ENCODE measurements at regions not wholly inside any gene's neighbourhood (a gene's known extent, or its start where the extent isn't known, plus 50 kb on each side); places are given as distances from the start of the nearest gene placed in this dataset.

GRCh38 chr9:18233776-18234445, 240.0 kb upstream of the ADAMTSL1 start:
- no peaks in the 10 kb centered on the region for H3K36me3 ChIP-seq
- H3K4me3 ChIP-seq = no peak overlapping the region
- intact Hi-C loops (cut with DNase I) = no loop called here
- TF ChIP-seq EP300 (IDR thresholded peaks at IDR 0.05) = no peak
- H3K4me1 ChIP-seq = peaks cover 0 to 24% (median 8%) of the 10 kb centered on the region in 4 donors
- no peaks in the 10 kb centered on the region for H3K27me3 ChIP-seq
- no peaks in the 10 kb centered on the region for H3K9me3 ChIP-seq
- 81% methylated on average over 6 of the region's 6 CpGs for WGBS
- DNase-seq (ENCODE audit: extremely low spot score) = no peak
- no peak overlapping the region for H3K27ac ChIP-seq (replicated peaks in 1 of 4)

- TF ChIP-seq CTCF (IDR thresholded peaks at IDR 0.05) (no peak), POLR2AphosphoS5 (IDR thresholded peaks at IDR 0.05) (no peak), EP300 (IDR thresholded peaks at IDR 0.05) (no peak), POLR2A (IDR thresholded peaks at IDR 0.05; ENCODE audit: low read depth) (no peak)
- WGBS = 95% methylated on average over 6 of the region's 6 CpGs
- DNase-seq (ENCODE audit: extremely low spot score) = no peak
- H3K9me3 ChIP-seq = no peaks in the 10 kb centered on the region
- peaks cover 5 to 30% (median 14%) of the 10 kb centered on the region in 4 donors for H3K4me1 ChIP-seq
- no peaks in the 10 kb centered on the region for H3K27me3 ChIP-seq
- intact Hi-C loops (cut with DNase I) = no loop called here
- no peak overlapping the region for H3K4me3 ChIP-seq
- no peaks in the 10 kb centered on the region for H3K36me3 ChIP-seq
- no peak overlapping the region for H3K27ac ChIP-seq (replicated peaks in 1 of 4)
These were observed 238.6 kb upstream of the ADAMTSL1 start for GRCh38 chr9:18235181-18235908.

- 100% methylated on average over 1 of the region's 3 CpGs for WGBS
- Histone ChIP-seq H3K27ac (replicated peaks in 1 of 4) (no peak overlapping the region), H3K27me3 (no peaks in the 10 kb centered on the region), H3K4me1 (peaks cover 7 to 35% (median 18%) of the 10 kb centered on the region in 4 donors), H3K9me3 (no peaks in the 10 kb centered on the region), H3K4me3 (no peak overlapping the region), H3K36me3 (no peaks in the 10 kb centered on the region)
- TF ChIP-seq POLR2A (IDR thresholded peaks at IDR 0.05; ENCODE audit: low read depth) = no peak
- TF ChIP-seq EP300 (IDR thresholded peaks at IDR 0.05) = no peak
- TF ChIP-seq POLR2AphosphoS5 (IDR thresholded peaks at IDR 0.05) = no peak
- no peak for TF ChIP-seq CTCF (IDR thresholded peaks at IDR 0.05)
- DNase-seq (ENCODE audit: extremely low spot score) = no peak
- intact Hi-C loops (cut with DNase I) = no loop called here
These were observed 237.6 kb upstream of the ADAMTSL1 start for GRCh38 chr9:18236336-18236735.

GRCh38 chr9:18237776-18238175, 236.2 kb upstream of the ADAMTSL1 start:
- no peaks in the 10 kb centered on the region for H3K36me3 ChIP-seq
- no peaks in the 10 kb centered on the region for H3K27me3 ChIP-seq
- DNase-seq (ENCODE audit: extremely low spot score) = no peak
- 87% methylated on average over 3 of the region's 3 CpGs for WGBS
- peaks cover 7 to 35% (median 18%) of the 10 kb centered on the region in 4 donors for H3K4me1 ChIP-seq
- no peak for TF ChIP-seq EP300 (IDR thresholded peaks at IDR 0.05)
- TF ChIP-seq POLR2AphosphoS5 (IDR thresholded peaks at IDR 0.05) = no peak
- no peak for TF ChIP-seq CTCF (IDR thresholded peaks at IDR 0.05)
- TF ChIP-seq POLR2A (IDR thresholded peaks at IDR 0.05; ENCODE audit: low read depth) = no peak
- intact Hi-C loops (cut with DNase I) = no loop called here
- no peak overlapping the region for H3K27ac ChIP-seq (replicated peaks in 1 of 4)
- H3K9me3 ChIP-seq = peaks cover 0 to under 1% (median 0%) of the 10 kb centered on the region in 4 donors
- no peak overlapping the region for H3K4me3 ChIP-seq

GRCh38 chr9:18238254-18238653, 235.7 kb upstream of the ADAMTSL1 start:
- H3K9me3 ChIP-seq = peaks cover 0 to 6% (median 0%) of the 10 kb centered on the region in 4 donors
- 47% methylated on average over 2 of the region's 2 CpGs for WGBS
- peaks cover 7 to 35% (median 18%) of the 10 kb centered on the region in 4 donors for H3K4me1 ChIP-seq
- no peak overlapping the region for H3K27ac ChIP-seq (replicated peaks in 1 of 4)
- intact Hi-C loops (cut with DNase I) = no loop called here
- DNase-seq (ENCODE audit: extremely low spot score) = no peak
- TF ChIP-seq EP300 (IDR thresholded peaks at IDR 0.05) = no peak
- no peak for TF ChIP-seq CTCF (IDR thresholded peaks at IDR 0.05)
- no peak for TF ChIP-seq POLR2AphosphoS5 (IDR thresholded peaks at IDR 0.05)
- no peak for TF ChIP-seq POLR2A (IDR thresholded peaks at IDR 0.05; ENCODE audit: low read depth)
- no peaks in the 10 kb centered on the region for H3K27me3 ChIP-seq
- no peaks in the 10 kb centered on the region for H3K36me3 ChIP-seq
- H3K4me3 ChIP-seq = no peak overlapping the region
